ENCODE measurements at regions not wholly inside any gene's neighbourhood (a gene's known extent, or its start where the extent isn't known, plus 50 kb on each side); places are given as distances from the start of the nearest gene placed in this dataset.

DNA sequence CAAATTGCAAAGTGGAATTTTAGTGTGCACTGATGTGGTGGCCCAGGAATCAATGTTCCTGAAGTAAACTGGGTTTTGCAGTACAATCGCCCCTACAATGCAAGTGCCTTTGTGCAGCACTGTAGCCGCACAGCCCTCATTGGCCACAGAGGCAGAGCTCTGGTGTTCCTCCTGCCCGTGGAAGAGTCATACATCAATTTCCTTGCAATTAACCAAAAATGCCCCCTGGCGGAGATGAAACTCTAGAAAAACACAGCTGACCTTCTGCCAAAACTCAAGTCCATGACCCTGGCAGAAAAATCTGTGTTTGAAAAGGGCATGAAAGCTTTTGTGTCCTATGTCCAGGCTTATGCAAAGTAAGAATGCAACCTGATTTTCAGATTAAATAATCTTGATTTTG, 117.9 kb upstream of the PRB2 start:
- Histone ChIP-seq H4K8ac (ENCODE audit: low read depth in 2 of 2, low read length in 2 of 2) (no peak overlapping the region), H2AK9ac (replicated peaks; ENCODE audit: low read depth, low read length, poor library complexity) (no peak overlapping the region), H2BK5ac (ENCODE audit: low read depth, low read length, poor library complexity, severe bottlenecking) (no peak overlapping the region), H3K14ac (replicated peaks; ENCODE audit: low read depth, low read length) (no peak overlapping the region), H4K5ac (ENCODE audit: low read depth, low read length) (no peak overlapping the region), H4K20me1 (ENCODE audit: insufficient read depth, low read length) (no peaks in the 10 kb centered on the region), H3K4me1 (ENCODE audit: control insufficient read depth, insufficient read depth, low read length) (no peaks in the 10 kb centered on the region), H3K9ac (ENCODE audit: low read depth, low read length) (no peak overlapping the region), H2AK5ac (ENCODE audit: low read depth, low read length) (no peak overlapping the region), H4K91ac (ENCODE audit: insufficient read depth, low read depth, low read length) (no peak overlapping the region), H3K4me3 (ENCODE audit: insufficient read depth, low read depth, low read length) (no peak overlapping the region), H3K23ac (ENCODE audit: low read depth, low read length) (no peak overlapping the region), H3K27ac (ENCODE audit: insufficient read depth, low read length) (no peak overlapping the region), H2AFZ (replicated peaks; ENCODE audit: low read length, poor library complexity) (no peak overlapping the region), H2BK120ac (ENCODE audit: low read depth, low read length) (no peak overlapping the region), H3K4me2 (ENCODE audit: low read depth, low read length) (no peak overlapping the region), H3K18ac (ENCODE audit: low read depth, low read length) (no peak overlapping the region), H3K56ac (ENCODE audit: extremely low read depth, insufficient read depth, low read length) (no peak overlapping the region), H2BK15ac (ENCODE audit: low read depth, low read length) (no peak overlapping the region), H3K36me3 (ENCODE audit: control insufficient read depth, insufficient read depth, low read length) (no peaks in the 10 kb centered on the region), H3K79me1 (ENCODE audit: low read depth in 1 of 2, low read length in 2 of 2) (no peaks in the 10 kb centered on the region), H3K27me3 (ENCODE audit: control insufficient read depth, insufficient read depth, low read length) (peaks cover 5% of the 10 kb centered on the region; the same call in 1 of the 2 replicates), H3K9me1 (ENCODE audit: insufficient read depth, low read length) (no peaks in the 10 kb centered on the region), H3K4ac (ENCODE audit: low read depth, low read length) (no peak overlapping the region), H3K9me3 (ENCODE audit: control insufficient read depth, insufficient read depth, low read length) (no peaks in the 10 kb centered on the region), H2BK20ac (ENCODE audit: low read depth, low read length) (no peak overlapping the region)
- in situ Hi-C loops (cut with MboI; ENCODE audit: low sequenced_read_pairs) (no loop called here), dilution Hi-C loops (cut with HindIII; ENCODE audit: low sequenced_read_pairs, unreplicated experiment) (no loop called here), intact Hi-C loops (cut with micrococcal nuclease) (no loop called here)
- ChIA-PET CTCF (no interaction called here), POLR2A (ENCODE audit: unreplicated experiment) (no interaction called here)
- ATAC-seq (ENCODE audit: low read depth) (no peak), DNase-seq (no peak)
- WGBS, 2 experiments (ENCODE audit: extremely low coverage in 2 of 2, insufficient read length in 1 of 2) = no CpG with 5 or more reads among the region's 4 CpGs
- no peak for TF ChIP-seq BHLHE40 (IDR thresholded peaks at IDR 0.05; ENCODE audit: low read depth, low read length)
- TF ChIP-seq, protein P1, sequence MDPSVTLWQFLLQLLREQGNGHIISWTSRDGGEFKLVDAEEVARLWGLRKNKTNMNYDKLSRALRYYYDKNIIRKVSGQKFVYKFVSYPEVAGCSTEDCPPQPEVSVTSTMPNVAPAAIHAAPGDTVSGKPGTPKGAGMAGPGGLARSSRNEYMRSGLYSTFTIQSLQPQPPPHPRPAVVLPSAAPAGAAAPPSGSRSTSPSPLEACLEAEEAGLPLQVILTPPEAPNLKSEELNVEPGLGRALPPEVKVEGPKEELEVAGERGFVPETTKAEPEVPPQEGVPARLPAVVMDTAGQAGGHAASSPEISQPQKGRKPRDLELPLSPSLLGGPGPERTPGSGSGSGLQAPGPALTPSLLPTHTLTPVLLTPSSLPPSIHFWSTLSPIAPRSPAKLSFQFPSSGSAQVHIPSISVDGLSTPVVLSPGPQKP (IDR thresholded peaks at IDR 0.05; ENCODE audit: borderline replicate concordance, low read depth, low read length) = no peak
- TF ChIP-seq RCOR1 (IDR thresholded peaks at IDR 0.05; ENCODE audit: insufficient replicate concordance, low read length) = no peak
- no peak for TF ChIP-seq SMC3 (IDR thresholded peaks at IDR 0.05; ENCODE audit: low read depth, low read length)
- no peak for TF ChIP-seq FOS (IDR thresholded peaks at IDR 0.05; ENCODE audit: low read depth, low read length)
- no peak for TF ChIP-seq MXI1 (IDR thresholded peaks at IDR 0.05; ENCODE audit: borderline replicate concordance, low read depth, low read length)
- TF ChIP-seq CEBPB (IDR thresholded peaks at IDR 0.05; ENCODE audit: low read depth, low read length) = no peak
- TF ChIP-seq MAFK (IDR thresholded peaks at IDR 0.05; ENCODE audit: low read depth, low read length) = no peak
- TF ChIP-seq NFE2L2 (IDR thresholded peaks at IDR 0.05; ENCODE audit: low read depth, low read length) = no peak
- no peak for TF ChIP-seq MAZ (IDR thresholded peaks at IDR 0.05; ENCODE audit: borderline replicate concordance, low read depth, low read length)
- TF ChIP-seq, protein P2, sequence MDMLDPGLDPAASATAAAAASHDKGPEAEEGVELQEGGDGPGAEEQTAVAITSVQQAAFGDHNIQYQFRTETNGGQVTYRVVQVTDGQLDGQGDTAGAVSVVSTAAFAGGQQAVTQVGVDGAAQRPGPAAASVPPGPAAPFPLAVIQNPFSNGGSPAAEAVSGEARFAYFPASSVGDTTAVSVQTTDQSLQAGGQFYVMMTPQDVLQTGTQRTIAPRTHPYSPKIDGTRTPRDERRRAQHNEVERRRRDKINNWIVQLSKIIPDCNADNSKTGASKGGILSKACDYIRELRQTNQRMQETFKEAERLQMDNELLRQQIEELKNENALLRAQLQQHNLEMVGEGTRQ (IDR thresholded peaks at IDR 0.05; ENCODE audit: low read depth, low read length) = no peak
- no peak for TF ChIP-seq CHD1 (IDR thresholded peaks at IDR 0.05; ENCODE audit: low read depth, low read length)
- TF ChIP-seq RFX5 (IDR thresholded peaks at IDR 0.05; ENCODE audit: low read depth, low read length) = no peak
- TF ChIP-seq, protein P3, sequence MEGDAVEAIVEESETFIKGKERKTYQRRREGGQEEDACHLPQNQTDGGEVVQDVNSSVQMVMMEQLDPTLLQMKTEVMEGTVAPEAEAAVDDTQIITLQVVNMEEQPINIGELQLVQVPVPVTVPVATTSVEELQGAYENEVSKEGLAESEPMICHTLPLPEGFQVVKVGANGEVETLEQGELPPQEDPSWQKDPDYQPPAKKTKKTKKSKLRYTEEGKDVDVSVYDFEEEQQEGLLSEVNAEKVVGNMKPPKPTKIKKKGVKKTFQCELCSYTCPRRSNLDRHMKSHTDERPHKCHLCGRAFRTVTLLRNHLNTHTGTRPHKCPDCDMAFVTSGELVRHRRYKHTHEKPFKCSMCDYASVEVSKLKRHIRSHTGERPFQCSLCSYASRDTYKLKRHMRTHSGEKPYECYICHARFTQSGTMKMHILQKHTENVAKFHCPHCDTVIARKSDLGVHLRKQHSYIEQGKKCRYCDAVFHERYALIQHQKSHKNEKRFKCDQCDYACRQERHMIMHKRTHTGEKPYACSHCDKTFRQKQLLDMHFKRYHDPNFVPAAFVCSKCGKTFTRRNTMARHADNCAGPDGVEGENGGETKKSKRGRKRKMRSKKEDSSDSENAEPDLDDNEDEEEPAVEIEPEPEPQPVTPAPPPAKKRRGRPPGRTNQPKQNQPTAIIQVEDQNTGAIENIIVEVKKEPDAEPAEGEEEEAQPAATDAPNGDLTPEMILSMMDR (conservative IDR thresholded peaks at IDR 0.05; ENCODE audit: low read depth, low read length) = no peak
- no TSS peak for BruUV-seq (replicated peaks)
